Fibroblast of skin of left biceps (primary cell): ENCODE measurements at regions not wholly inside any gene's neighbourhood (a gene's known extent, or its start where the extent isn't known, plus 50 kb on each side); places are given as distances from the start of the nearest gene placed in this dataset.
"Not testable (repeated sequence)": the region's sequence is repeated elsewhere in the genome, so short reads cannot be mapped to it uniquely, and the experiment has no call there.

Source experiments
- DNase-seq, 2 experiments: peaks; one replicate each; pipeline ENCODE4 v3.0.0-alpha.2; 2013; ENCODE audit warnings: low read depth in 2 of 2

GRCh38 chr7:32816409-32816948 lies 75.1 kb downstream of the KBTBD2 start:
- DNase-seq: not testable (repeated sequence)

- DNase-seq: not testable (repeated sequence)
These were observed 76.8 kb downstream of the KBTBD2 start for GRCh38 chr7:32814779-32815178.

DNA sequence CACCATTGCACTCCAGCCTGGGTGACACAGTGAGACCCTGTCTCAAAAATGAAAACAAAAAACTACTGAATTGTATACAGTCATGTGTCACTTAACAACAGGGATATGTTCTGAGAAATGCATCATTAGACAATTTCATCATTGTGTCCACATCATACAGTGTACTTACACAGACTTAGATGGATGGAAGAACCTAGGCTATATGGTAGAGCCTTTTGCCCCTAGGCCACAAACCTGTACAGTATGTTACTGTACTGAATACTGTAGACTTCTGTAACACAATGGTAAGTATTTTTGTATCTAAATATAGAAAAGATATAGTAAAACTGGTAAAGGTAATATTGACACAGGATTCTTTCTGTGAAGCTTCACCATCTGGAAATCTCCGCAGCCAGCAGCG lies 81.7 kb downstream of the KBTBD2 start:
- no peak for DNase-seq

DNA sequence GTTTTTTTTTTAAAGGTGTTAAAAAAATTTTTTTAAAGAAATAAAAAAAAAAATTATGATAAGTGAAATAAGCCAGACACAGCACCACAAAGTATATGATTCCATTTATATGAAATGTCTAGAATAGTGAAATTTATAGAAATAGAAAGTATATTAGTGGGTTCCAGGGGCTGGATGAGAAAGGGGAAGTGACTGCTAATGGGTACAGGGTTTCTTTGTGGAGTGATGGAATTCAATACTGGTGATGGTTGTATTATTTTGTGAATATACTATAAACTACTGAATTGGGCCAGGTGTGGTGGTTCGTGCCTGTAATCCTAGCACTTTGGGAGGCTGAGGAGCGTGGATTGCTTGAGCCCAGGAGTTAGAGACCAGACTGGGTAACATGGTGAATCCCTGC lies 82.2 kb downstream of the KBTBD2 start:
- DNase-seq: no peak

DNA sequence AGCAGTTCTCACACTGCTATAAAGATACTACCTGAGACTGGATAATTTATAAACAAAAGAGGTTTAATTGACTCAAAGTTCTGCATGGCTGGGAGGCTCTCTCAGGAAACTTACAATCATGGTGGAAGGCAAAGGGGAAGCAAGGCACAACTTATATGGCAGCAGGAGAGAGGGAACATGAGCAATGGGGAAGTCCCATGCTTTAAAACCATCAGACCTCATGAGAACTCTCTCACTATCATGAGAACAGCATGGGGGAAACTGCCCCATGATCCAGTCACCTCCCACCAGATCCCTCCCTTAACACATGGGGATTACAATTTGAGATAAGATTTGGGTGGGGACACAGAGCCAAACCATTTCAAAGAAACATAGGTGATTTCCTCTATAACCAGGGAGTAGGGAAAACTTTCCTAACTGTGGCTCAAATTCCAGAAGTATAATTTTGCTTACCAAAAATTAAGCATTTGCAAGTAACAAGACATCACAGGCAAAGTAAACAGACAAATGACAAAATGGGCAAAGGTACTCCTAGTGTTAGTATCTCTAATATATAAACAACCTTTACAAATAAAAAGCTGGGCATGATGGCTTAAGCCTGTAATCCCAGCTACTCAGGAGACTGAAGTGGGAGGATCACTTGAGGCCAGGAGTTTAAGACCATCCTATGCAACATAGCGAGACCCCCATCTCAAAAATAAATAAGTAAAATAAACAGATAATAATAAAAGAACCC lies 88.0 kb downstream of the KBTBD2 start:
- DNase-seq: no peak

DNA sequence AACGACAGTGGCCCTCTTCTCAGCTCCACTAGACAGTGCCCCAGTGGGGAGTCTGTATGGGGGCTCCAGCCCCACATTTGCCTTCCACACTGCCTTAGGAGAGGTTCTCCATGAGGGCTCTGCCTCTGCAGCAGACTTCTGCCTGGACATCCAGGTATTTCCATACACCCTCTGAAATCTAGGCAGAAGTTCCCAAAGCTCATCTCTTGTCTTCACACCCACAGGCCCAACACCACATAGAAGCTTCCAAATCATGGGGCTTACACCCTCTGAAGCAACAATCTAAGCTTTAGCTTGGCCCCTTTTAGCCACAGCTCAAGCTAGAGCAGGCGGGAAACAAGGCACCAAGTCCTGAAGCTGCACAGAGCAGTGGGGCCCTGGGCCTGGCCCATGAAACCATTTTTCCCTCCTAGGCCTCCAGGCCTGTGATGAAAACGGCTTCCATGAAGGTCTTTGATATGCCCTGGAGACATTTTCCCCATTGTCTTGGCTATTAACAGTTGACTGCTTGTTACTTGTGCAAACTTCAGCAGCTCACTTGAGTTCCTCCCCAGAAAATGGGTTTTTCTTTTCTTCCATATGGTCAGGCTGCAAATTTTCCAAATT lies 89.2 kb downstream of the KBTBD2 start:
- DNase-seq: no peak

GRCh38 chr7:32793053-32793452 lies 98.5 kb downstream of the KBTBD2 start:
- DNase-seq: not testable (repeated sequence)

GRCh38 chr7:32790766-32791430 lies 100.7 kb downstream of the KBTBD2 start:
- DNase-seq: peak; percentile 82 to 85

DNA sequence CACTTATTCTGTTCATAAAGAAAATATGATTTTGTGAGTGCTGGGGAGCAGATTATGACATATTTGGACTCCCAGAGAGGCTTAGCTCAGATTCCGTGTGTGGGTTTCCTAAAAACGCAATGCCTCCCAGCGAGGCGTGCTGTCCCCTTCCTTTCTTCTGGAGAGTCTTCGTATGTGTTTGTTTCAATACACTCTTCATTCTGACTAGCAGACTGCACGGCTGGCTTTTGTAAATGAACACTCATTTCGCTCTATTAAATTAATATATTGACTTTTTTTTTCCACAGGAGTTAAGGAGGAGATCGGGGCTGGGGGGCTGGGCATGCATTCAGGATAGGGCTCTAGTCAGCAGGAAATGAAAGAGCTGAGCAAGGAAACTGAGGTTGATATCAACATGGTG lies 102.3 kb downstream of the KBTBD2 start:
- not testable (repeated sequence) for DNase-seq

GRCh38 chr7:32788174-32788573 lies 103.4 kb downstream of the KBTBD2 start:
- not testable (repeated sequence) for DNase-seq

DNA sequence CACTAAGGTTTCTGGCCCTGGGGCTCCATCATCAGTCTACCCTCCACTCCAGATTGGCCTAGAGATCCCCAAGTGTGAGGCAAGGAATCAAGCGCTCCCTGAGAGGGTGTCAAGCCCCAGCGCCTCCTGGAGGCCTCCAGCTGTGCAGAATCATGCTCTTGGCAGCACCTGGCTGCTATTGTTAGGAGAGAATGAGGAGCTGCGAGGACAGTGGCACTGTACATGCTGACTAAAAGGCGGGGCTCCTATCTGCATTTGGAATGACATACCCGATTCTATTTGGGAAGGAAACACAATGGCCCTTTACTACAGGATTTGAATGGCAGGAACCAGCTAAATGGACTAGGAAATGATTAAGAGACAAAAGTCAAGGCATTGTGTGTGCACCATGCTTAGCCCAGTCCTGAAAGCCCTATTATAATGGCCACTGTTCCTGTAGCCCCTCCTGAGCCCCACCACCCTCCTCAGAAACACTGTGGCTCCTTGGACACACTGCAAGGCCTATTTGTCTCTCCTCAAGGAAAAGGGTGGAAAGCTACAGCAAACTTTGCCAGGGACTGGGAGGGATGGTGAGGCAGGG lies 106.1 kb downstream of the KBTBD2 start:
- DNase-seq: not testable (repeated sequence)

DNA sequence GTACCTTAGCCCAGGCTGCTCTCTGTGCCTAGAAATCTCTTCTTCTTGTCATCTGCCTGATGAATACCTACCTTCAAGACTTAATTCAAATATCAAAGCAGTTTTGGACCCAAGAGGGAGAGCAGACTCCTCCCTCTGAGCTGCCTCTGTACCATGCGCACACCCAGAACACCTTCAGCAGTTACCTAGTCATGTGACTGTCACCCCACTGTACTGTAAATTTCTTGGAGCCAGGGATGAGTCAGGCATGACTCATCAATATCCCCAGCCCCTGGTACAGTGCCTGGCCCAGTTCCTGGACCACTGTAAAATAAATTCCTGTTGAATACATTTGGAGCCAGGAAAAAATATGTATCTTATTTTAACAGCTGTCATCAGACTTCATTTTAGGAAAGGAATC lies 111.7 kb downstream of the KBTBD2 start:
- not testable (repeated sequence) for DNase-seq

GRCh38 chr7:32779167-32779566 lies 112.4 kb downstream of the KBTBD2 start:
- DNase-seq: no peak

DNA sequence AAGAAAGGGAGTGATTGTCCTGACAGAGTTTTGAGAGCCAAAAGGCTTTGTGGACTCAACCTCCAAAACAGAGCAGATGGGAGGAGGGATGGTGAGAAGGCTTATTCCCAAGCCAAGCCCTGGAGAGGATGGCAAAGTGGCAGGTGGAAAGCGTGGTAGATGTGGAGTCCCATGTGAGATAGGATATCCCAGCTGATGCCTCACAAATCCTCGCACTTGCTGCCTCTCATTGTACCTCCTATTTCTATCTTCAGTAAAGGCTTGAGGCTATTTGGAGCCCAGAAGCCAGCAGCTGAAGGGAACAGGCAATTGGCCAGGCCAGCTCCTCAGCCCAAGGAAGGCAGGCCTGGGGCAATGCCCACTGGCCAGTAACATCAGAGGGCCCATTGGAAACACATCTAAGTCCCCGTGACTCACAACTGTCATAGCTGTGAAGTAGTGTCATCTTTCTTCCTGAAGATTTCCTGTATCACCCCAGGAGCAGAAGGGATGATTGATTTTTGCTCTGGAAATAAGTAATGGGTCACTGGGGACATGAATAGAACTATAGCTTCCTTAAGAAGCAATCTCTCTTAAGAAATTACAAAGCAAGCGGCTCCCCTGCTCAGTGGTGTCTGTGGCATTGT lies 114.4 kb downstream of the KBTBD2 start:
- not testable (repeated sequence) for DNase-seq

DNA sequence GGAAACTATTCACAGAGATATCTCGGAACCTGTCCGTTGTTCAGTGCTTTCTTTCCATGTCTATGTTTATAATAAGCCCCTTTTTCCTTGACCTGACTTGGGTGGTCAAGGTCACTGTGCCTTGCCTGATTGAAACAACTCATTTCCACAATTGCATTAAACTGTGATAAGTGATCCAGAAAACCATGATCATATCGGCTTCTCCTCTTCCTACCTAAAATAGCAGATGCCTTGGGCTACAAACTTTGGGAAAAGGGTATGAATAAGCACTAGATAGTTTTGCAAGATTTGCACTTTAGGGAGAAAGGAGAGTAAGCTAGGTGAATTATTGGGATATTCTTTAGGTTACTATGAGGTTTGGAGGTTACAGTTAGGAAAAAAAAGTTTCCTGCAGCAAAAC lies 115.2 kb downstream of the KBTBD2 start:
- not testable (repeated sequence) for DNase-seq

- not testable (repeated sequence) for DNase-seq
These were observed 115.8 kb downstream of the KBTBD2 start for GRCh38 chr7:32775809-32776208.

DNA sequence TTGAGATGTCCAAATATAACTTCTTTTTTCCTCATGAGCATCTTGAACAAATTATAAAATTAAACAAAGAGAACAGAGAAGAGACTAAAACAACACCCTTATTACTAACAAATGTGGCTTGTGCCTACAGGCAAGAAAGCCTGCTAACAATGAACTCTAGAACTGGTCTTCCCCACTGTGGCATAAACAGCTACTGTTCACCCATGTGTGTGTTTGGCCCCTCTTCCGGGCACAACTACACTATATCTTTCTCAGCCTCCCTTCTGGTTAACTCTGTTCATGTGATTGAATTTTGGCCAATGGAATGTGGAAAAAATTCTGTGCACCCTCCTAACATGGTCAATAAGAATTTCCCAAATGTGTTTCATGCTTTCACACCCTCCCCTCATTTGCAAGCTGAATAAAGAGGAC lies 117.0 kb downstream of the KBTBD2 start:
- DNase-seq: no peak

GRCh38 chr7:32768866-32769510 lies 122.6 kb downstream of the KBTBD2 start:
- not testable (repeated sequence) for DNase-seq

DNA sequence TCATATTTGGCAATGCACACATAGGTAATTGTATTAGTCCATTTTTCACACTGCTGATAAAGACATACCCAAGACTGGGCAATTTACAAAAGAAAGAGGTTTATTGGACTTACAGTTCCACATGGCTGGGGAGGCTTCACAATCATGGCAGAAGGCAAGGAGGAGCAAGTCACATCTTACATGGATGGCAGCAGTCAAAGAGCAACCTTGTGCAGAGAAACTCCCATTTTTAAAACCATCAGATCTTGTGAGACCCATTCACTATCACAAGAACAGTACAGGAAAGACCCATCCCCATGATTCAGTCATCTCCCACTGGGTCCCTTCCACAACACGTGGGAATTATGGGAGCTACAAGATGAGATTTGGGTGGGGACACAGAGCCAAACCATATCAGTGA lies 123.2 kb downstream of the KBTBD2 start:
- DNase-seq: not testable (repeated sequence)

- DNase-seq: not testable (repeated sequence)
These were observed 125.8 kb downstream of the KBTBD2 start for GRCh38 chr7:32765649-32766251.

DNA sequence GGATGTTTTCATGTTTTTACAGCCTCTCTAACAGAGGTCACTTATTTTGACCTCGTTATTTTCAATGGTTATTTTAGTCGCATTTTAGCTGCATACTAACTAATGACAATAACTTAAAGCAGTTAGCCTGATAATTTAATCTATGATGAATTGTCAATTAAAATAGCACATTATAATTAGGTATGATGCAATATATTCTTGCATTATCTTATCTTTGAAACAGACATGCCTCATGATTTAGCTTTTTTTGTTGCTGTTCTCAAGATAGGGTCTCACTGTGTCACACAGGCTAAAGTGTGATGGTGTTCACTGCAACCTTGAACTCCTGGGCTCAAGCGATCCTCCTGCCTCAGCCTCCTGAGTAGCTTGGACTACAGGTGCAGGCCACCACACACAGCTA lies 126.4 kb downstream of the KBTBD2 start:
- no peak for DNase-seq
